ENCODE measurements at regions not wholly inside any gene's neighbourhood (a gene's known extent, or its start where the extent isn't known, plus 50 kb on each side); places are given as distances from the start of the nearest gene placed in this dataset.
"Not testable (repeated sequence)": the region's sequence is repeated elsewhere in the genome, so short reads cannot be mapped to it uniquely, and the experiment has no call there.

DNA sequence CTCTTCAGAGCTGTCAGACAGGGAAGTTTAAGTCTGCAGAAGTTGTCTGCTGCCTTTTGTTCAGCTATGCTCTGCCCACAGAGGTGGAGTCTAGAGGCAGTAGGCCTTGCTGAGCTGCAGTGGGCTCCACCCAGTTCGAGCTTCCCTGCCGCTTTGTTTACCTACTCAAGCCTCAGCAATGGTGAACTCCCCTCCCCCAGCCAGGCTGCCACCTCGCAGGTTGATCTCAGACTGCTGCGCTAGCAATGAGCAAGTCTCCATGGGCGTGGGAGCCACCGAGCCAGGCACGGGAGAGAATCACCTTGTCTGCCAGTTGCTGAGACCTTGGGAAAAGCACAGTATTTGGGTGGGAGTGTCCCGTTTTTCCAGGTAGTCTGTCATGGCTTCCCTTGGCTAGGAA, 56.1 kb upstream of the SGPP2 start:
- not testable (repeated sequence) for TF ChIP-seq POLR2A (IDR thresholded peaks at IDR 0.05; ENCODE audit: low read length); GATA1 (IDR thresholded peaks at IDR 0.05; ENCODE audit: low read depth, low read length)
